ENCODE measurements at regions not wholly inside any gene's neighbourhood (a gene's known extent, or its start where the extent isn't known, plus 50 kb on each side); places are given as distances from the start of the nearest gene placed in this dataset.
"Not testable (repeated sequence)": the region's sequence is repeated elsewhere in the genome, so short reads cannot be mapped to it uniquely, and the experiment has no call there.

DNA sequence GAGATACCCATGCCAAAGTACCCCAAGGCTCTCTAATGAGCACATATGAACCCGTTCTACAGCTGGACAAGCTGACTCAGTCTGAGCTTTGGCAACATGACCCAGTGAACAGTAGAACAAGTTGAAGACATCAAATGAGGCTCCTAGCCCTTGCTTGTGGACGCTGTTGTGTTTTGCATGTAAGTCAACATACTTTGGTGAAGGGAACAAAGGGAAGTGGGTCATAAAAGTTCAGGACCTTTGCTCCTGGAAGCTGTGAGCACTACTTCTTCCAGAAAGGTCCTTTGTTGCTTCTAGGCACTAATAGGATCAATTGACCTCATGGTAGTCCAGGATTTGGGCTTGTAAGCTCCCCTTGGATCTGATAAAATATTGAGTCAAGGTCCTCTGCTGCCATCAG, 613.5 kb upstream of the TBX3 start:
- no peak for DNase-seq

DNA sequence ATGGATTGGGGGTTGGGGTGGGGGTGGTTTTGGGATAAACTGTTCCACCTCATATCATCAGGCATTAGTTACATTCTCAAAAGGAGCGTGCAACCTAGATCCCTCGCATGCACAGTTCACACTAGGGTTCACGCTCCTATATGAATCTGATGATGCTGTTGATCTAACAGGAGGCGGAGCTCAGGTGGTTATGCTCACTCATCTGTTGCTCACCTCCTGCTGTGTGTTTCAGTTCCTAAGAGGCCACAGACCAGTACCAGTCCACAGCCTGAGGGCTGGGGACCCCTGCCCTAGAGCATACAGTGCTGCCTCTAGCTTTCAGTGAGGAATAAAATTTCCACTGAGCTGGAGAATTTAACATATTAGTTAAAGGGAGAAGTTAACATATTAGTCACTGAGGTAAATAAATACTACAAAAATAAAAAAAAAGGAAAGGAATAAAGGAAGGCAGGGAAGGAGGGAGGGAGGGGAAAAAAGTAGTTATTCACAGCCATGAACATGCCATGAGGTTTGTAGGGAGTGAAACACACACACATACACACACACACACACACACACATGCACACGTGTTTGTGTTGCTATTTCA, 612.7 kb upstream of the TBX3 start:
- no peak for DNase-seq

DNA sequence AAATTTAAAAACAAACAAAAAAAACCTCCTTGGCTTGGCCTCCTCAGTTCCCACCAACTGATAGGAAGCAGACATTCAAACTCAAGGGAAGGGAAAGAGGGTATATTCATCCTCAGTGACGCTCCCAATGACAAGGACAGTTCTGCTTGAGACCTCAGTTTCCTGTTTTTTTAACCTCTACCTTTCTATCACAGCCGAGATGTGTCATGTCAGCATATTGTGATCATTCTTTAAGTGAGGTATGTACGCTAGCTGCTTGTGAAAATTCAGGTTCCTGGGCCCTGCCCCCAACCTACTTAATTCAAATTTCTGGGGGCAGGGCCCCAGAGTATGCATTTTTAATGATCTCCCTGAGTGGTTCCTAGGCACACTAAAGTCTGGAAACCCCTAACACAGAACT, 611.9 kb upstream of the TBX3 start:
- DNase-seq, result no peak

DNA sequence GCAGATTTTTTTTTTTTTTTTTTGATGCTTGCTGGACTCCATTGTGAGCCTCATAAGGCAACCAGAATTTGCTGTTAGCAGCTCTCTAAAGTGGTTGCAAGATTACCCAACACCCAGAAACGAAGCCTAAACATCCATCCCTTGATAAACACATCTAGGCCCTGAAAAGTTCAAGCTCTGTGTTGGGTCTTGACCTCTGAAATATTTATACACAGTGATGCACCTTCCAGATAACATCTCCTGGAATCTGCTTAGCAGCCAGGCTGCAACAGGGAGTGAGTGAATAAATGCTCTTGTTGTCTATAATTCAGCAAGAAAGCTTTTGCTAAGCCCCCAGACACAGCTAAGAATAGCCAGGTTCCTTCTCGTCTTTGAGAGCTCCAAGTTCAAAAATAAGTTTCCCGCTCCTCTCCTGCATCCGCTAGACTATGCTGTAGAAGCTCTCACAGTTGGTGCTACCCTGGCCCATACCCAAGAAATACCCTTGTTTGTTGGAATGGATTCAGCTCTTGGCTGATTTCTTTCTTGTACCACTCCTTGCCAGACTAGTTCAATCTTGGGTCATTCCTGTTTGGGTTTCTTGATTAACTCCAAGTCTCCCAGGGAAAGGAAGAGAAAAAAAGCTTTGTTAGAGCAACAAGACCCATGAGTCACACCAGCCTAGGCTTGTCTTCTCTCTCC, 610.6 kb upstream of the TBX3 start:
- DNase-seq, result no peak

DNA sequence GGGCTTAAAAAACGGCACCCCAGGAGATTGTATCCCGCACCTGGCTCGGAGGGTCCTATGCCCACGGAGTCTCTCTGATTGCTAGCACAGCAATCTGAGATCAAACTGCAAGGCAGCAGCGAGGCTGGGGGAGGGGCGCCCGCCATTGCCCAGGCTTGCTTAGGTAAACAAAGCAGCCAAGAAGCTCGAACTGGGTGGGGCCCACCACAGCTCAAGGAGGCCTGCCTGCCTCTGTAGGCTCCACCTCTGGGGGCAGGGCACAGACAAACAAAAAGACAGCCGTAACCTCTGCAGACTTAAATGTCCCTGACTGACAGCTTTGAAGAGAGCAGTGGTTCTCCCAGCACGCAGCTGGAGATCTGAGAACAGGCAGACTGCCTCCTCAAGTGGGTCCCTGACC, 601.5 kb upstream of the TBX3 start:
- not testable (repeated sequence) for DNase-seq

DNA sequence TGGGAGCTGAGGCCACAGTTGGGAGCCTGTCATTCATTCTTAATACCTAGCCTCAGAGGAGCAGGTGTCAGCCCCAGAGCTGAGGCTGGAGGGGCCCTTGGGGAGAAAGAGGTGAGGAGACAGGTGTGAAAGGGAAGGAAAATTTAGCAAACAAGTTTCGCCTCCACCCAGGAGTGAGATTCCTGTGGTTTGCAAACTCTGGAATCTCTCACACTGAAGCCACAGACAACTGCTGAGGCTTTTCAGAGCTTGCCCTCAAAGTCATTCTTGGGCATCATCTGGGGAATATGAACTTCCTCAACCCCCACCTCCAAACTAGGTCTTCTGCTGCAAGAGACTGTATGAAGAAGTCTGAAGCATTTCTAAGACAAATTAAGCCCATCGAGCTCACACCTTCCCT, 589.5 kb upstream of the TBX3 start:
- no peak for DNase-seq

DNA sequence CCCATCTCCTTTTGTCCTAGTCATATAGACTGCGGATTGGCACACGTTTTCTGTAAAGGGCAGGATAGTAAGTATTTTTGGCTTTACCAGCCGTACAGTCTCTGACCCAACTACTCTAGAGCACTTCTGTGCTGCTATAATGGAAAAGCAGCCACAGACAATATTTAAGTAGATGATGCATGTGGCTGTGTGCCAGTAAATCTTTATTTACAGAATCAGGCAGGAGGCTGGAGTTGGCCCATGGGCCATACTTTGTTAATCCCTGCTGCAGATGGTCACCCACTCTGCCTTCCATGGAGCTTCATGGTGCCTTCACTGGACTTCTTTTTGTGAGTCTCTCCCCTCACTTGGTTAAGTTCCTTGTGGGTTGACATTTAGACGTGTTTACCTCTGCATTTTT, 584.5 kb upstream of the TBX3 start:
- DNase-seq, result no peak

DNA sequence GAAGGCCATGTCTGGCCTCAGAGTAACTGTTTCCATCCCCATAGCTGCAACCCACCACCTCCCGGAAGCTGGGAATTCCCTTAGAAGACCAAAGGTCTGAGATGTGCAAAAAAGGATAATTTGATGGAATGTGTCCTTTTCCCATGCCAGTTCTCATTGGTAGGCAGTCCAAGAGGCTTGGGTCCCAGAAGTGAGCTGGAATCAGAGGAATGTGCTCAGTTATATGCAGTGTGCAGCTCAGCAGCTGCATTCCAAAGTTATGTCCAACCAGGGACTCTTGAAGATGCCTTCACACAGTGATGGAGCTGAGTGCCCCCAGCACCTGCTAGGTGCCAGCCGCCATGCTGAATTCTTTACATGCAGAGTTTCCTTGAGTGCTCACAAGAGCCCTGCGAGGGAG, 583.9 kb upstream of the TBX3 start:
- DNase-seq, result no peak

DNA sequence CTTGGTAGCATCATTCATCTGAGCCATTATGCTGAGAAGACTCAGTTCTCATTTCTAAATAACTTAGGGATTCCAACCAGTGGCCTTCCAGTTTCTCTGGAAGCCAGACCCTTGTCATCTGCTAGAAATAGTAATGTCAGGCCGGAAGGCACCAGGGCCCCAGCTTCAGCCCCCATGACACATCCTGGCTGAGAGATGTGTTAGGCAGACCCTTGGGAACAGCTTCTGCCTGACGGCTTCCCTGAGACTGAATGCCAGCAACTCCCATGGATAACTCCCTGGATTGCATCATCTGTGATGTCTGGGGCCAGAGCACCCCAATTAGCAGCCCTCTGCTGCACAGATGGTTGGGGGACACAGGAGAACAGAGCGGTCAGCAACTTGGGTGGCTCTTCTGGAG, 583.5 kb upstream of the TBX3 start:
- DNase-seq, result no peak

DNA sequence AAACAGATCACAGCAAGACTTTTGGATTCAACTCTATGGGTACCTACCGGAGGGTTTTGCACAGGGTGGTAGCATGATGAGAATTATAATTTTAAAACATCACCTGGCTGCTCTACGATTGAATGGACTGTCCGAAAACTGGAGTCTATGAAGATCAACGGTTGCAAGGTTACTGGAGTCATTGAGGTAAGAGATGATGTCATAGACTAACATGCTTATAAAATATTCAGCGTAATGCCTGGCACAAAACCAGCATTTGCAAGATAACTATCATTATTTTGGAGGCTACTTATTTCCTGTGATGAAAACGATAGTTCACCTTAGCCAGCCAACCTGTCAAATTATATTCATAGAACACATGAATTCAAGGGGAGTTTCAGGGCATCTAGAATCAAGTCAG, 580.6 kb upstream of the TBX3 start:
- no peak for DNase-seq

DNA sequence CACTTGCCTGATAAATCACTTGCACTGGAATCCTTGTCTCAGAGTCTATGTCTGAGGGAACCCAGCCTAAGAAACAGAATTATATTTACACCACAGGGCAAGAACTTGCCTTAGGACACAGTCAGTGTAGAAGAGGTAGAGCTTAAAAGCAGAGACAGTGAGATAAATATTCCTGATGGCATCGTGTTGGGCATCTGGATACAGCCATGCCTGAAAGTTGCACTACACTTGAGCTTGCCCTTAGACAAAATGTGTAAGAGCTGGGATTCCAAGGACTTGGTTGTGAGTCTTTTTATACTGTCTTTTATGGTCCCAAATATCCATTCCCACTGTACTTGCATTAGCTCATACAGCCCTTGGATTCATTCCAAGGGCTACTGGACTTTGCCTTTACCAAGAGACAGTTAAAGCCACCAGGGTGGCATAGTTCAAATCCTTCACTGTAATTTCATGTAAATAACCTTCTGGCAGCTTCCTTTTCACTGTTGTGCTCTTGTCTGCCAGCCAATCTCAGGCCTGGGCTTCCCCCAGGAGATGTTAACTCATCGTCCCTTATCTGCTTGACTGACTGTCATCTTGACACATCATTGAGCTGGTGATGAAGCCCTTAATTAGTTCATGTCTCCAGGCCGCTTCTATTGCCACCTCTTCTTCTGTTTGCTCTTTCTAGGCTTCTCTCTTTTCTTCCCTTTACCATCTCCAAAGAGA, 577.9 kb upstream of the TBX3 start:
- no peak for DNase-seq

DNA sequence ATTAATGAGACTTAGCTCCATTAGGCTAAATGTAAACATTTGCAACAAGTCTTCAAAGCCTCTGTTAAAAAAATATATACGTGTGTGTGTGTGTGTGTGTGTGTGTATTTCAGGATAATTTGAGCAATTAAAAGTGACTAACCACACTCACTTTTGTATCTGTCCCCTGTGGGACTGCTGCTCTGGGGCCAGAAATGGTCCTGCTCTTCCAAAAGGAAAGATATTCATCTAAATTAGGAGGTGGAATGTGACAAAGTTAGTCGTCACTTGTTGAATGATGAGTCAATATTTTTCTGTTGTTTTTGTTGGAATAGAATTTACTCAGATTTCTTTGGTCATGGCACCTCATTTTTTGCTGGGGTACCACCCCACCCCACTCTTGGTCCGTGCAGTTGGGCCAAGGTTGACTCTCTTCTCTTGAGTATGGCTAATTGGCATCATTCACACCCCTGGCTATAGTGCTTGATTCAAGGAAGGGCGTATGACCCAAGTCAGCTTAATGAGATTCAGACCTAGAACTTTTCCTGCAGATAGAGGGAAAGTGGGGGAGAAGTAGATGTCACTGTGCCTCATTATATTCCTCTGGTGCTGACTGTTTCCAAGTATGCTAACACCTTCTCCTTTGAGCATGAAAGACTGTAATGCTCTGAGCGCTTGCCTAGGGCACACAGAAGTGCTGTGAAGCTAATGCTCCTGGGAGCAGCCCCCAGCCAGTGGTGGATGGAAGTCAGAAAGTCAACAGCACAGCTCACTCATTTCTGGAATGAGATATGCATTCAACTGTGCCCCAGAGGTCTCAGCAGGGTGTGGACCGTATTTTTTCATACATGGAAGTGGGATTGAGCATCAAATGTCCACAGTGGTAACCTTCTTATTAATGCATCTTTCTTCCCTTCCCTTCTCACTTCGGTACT, 577.0 kb upstream of the TBX3 start:
- DNase-seq, result no peak

DNA sequence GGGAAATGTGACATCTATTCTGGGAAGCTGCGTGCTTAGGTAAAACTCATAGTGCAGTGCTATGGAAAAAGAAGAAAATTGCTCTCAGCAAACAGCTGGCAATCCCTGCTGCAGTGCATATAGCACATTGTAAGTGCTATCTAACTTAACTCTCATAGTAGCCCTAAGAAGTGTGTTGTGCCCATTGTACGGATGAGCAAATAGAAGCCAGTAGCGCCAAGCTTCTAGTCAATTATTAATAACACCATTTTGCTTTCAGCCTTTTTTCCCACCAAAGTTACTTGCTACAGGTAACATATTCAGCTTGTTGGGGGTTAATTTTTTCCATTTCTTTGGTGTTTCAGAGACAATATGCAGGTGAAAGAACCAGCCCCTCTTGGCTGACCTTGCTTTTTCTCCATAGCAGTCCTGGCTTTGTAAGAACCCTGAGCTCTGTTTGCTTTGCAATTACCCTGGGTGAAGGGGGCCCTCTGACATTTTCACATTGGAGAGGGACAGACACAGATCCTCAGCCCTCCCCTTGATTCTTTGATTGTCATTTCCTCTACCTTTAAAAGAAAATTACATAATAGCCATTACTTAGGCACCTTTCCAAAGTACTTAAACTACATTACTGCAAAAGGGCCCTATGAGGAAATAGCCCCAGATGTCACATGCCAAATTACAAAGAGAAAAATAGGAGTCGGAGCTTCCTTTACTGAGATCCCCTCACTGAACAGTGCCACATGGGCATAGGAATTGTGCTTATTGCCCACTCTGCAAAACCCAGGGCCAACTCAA, 576.2 kb upstream of the TBX3 start:
- no peak for DNase-seq

DNA sequence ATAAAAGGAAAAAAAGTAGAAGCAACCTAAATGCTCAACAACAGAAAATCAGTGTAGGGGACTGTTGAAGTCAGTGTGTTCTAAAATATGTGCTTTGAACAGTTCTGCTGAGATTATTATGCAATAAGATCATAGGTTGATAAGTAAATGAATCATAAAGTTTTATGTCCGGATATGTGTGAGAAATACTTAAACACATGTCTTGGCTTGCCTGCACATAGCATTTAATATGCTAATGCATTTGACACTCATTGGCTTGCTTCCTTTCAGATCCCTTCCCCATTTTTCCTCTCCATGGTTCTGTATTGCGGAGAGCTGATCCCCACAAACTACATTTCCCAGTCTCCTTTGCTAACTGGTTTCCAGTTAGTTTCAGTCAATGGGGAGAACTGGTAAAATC, 573.8 kb upstream of the TBX3 start:
- no peak for DNase-seq

DNA sequence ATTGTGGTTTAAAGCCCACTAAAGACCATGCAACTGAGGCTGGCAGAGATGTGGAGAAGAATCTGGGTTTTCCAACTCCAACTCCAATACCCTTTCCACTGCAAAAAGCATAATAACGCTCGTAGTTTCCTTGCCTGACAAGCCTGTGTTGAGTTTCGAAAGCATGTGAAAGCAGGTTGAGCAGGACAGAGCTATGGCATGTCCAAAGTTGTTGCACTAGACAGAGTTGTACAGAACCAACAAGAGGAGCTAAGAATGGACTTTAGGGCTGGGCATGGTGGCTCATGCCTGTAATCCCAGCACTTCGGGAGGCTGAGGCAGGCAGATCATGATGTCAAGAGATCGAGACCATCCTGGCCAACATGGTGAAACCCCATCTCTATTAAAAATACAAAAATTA, 572.0 kb upstream of the TBX3 start:
- DNase-seq, result no peak

DNA sequence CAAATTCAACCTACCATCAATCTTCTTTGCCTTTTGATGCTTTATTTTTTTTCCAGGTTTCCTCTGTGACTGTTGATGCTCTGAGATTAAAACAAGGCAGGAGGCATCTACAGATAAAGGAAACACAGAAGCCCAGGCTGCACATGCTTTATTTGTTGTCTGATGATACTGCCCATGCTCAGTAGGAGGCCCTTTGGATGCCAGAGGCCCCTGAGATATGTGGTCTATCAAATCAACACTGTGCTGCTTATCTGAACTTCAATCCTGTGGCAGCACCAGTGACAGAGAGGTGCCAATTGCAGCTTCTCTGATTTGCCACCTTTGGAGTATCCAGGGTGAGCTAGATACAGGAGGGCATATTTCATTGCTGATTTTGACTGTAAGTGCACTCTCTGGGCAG, 571.3 kb upstream of the TBX3 start:
- no peak for DNase-seq

DNA sequence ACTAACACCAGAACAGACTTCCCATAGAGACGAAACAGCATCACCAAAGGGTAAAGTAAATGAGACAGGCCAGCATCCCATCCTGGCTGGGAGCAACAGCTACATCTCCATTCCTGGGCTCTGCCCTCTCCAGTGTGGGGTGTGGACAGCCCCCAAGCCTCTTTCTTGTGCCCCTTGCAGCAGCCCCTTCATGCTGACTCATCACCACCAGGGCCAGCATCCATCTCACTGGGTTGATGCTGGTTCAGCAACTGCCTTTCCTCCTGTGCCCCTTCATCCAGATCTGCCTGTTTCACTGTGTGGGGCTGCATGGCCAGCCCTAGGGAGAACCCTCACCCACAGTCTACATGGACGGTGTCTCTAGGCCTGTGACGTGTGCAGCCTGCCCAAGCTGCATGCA, 569.1 kb upstream of the TBX3 start:
- no peak for DNase-seq

DNA sequence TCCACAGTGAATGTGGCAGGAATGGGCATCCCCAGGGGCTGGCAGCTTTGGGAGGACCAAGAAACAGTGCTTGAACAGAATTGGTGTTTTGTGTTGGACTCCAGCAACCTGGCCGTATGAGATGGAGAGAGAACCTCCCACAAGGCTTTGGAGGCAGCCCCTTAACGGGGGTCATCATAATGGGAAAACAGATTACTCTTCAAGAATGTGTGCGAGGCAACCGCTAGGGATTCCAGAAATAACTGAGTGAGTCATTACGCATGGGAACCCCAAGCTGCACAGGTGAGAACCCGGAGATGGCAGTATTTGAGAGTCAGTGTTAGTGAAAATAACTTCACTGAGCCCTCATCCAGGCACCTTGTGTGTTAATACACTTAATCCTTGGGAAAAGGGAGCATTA, 567.8 kb upstream of the TBX3 start:
- no peak for DNase-seq

DNA sequence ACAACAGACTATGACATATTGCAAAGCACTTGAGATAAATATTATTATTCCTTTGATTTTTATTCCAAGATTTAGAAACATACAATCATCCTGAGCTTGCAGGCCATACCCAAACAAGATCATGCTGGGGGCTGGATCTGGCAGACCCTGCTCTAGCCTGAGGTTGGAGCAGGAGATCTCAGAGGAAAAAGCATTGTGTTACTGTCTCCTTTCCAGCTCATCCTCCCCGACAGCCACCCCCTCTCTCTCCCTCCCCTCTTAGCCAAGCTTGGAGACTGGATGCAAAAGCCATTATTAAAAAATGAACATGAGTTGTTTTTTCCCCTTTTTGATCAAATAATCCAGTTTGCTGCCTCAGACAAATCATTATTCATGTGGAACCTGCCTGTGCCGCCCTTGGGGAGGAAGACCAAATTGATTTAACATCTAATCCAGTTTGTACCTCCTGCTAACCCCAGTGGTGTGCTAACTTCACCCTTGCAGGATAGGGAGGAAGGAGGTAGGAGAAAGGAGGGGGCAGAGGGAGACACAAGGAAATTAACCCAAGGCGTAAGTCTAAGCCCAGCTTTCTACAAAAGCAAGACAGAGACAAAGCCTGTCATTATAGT, 565.8 kb upstream of the TBX3 start:
- DNase-seq, result no peak

DNA sequence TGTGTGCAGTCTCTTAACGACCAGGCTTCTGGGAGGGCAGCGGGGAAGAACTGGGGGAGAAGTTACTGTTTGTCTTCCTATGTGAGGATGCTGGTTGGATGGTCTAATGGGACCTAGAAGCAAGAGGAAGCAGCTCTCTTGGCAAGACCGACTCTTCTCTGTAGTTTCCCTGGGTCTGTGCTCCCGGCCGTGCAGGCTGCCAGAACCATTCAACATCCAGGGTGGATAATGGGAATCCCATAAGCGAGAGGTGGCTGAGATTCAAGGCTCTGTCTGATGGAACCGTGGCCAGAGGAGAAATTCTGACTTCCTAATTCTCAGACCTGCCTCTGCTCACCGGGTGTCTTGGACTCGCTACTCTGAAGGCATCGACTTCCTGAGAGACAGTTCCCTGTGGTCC, 561.0 kb upstream of the TBX3 start:
- DNase-seq, result no peak

DNA sequence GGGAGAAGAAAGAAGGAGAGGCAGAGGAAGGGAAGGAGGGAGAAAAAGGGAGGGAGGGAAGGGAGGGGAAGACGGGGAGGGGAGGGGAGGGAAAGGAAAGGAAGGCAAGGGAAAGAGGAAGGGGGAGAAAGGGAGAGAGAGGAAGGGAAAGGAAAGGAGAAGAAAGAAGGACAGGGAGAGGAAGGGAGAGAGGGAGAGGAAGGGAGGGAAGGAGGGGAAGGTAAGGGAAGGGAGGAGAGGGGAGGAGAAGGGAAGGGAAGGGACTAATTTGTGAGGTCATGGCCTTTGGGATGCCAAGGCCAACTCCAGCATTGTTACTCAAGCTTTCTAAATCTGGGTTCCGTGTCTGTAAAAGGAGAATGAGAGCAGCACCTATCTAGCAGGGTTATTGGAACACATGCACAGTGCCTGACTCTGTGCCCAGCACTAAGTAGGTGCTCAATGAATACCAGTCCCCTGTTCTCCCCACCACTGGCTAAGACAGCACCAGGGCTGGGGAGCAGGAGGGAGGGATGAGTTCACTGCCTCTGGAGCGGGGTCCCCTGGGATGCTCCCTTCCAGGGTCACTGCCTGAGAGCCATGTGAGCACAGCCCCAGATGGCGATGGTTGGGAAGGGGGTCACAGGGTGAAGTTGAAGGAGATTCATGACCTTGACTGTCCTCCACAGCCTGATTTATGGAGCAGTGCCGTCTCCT, 560.1 kb upstream of the TBX3 start:
- DNase-seq, result no peak

DNA sequence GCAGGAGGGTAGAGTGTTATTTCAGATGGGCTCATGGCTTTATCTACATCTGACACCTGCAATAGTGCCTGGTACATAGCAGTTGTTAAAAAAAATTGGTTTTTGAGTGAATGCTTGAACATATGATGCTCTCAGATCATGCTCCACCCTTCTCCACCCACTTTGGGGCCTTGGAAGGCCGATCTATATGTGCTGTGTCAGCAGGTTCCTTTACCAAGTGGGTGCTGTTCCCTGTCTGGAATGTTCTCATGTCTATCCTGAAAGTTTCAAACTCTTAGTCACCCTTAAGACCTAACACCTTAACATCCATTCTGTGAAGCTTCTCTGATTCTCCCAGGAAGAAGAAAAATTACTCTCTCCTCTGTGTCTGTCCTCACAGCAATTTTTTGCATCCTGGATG, 556.3 kb upstream of the TBX3 start:
- DNase-seq, result no peak

All from NCI-H524 treated with DMSO at 0.1 percent for 48 hours (cell line).